ENCODE measurements at regions not wholly inside any gene's neighbourhood (a gene's known extent, or its start where the extent isn't known, plus 50 kb on each side); places are given as distances from the start of the nearest gene placed in this dataset.

GRCh38 chr6:100944644-100945043 is 63.5 kb upstream of the ASCC3 start:
- no peak for TF ChIP-seq CTCF (IDR thresholded peaks at IDR 0.05)

GRCh38 chr6:100946021-100946540 is 65.0 kb upstream of the ASCC3 start:
- TF ChIP-seq CTCF (IDR thresholded peaks at IDR 0.05): no peak

- TF ChIP-seq CTCF (IDR thresholded peaks at IDR 0.05): no peak
Measured at GRCh38 chr6:100946711-100947110, 65.6 kb upstream of the ASCC3 start.

- no peak for TF ChIP-seq CTCF (IDR thresholded peaks at IDR 0.05)
Measured at GRCh38 chr6:100948381-100949133, 67.4 kb upstream of the ASCC3 start.

- no peak for TF ChIP-seq CTCF (IDR thresholded peaks at IDR 0.05)
Measured at GRCh38 chr6:100952006-100952405, 70.9 kb upstream of the ASCC3 start.

GRCh38 chr6:100959280-100959679 is 78.2 kb upstream of the ASCC3 start:
- TF ChIP-seq CTCF (IDR thresholded peaks at IDR 0.05): no peak

GRCh38 chr6:100962466-100962865 is 81.3 kb upstream of the ASCC3 start:
- TF ChIP-seq CTCF (IDR thresholded peaks at IDR 0.05): no peak

Data from LNCAP (cell line).